GM10266 (cell line): ENCODE measurements at regions not wholly inside any gene's neighbourhood (a gene's known extent, or its start where the extent isn't known, plus 50 kb on each side); places are given as distances from the start of the nearest gene placed in this dataset.

ENCODE experiments used
- DNase-seq: peaks from one replicate; pipeline ENCODE4 v3.0.0; 2012; ENCODE audit errors: extremely low spot score
- TF ChIP-seq, protein P1 (sequence below): IDR thresholded peaks from 2 replicates; pipeline ENCODE4 v1.5.1; 2012; ENCODE audit warnings: mild to moderate bottlenecking, low read depth; ENCODE audit not compliant: control insufficient read depth, insufficient read depth; ENCODE audit errors: missing control alignments

DNA sequence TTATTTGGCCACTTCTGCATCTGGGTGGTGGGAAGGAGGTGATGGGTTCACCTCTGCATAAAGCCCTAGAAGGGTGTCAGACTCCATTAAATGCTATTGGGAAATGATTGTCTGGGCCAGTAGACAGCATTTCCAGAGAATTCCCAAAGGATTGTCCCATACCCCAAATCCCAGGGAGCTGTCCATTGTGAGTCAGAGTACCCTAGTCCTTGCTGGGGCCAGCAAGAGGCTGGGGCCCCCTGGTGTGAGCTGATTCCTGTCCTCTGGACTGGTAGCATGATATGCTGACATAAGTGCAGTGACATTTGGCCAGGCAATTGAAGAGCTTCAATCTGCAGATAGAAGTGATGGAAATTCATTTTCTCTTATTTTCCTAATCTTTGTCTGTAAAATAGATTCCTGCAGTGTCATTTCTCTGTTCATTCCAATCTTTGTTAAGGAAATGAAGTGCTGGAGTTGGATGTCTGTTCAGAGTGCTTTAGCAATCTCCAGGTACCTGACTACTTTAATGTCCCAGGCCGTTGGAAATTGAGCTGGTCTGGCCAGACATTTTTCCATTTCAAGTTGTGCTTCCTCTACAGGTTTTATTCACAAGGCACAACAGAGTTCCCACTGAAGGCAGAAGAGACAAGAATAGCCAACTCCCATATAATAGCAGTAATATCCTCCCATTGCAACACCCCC is 91.2 kb downstream of the RPLP1 start:
- TF ChIP-seq, protein P1, sequence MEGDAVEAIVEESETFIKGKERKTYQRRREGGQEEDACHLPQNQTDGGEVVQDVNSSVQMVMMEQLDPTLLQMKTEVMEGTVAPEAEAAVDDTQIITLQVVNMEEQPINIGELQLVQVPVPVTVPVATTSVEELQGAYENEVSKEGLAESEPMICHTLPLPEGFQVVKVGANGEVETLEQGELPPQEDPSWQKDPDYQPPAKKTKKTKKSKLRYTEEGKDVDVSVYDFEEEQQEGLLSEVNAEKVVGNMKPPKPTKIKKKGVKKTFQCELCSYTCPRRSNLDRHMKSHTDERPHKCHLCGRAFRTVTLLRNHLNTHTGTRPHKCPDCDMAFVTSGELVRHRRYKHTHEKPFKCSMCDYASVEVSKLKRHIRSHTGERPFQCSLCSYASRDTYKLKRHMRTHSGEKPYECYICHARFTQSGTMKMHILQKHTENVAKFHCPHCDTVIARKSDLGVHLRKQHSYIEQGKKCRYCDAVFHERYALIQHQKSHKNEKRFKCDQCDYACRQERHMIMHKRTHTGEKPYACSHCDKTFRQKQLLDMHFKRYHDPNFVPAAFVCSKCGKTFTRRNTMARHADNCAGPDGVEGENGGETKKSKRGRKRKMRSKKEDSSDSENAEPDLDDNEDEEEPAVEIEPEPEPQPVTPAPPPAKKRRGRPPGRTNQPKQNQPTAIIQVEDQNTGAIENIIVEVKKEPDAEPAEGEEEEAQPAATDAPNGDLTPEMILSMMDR: no peak
- DNase-seq: no peak

DNA sequence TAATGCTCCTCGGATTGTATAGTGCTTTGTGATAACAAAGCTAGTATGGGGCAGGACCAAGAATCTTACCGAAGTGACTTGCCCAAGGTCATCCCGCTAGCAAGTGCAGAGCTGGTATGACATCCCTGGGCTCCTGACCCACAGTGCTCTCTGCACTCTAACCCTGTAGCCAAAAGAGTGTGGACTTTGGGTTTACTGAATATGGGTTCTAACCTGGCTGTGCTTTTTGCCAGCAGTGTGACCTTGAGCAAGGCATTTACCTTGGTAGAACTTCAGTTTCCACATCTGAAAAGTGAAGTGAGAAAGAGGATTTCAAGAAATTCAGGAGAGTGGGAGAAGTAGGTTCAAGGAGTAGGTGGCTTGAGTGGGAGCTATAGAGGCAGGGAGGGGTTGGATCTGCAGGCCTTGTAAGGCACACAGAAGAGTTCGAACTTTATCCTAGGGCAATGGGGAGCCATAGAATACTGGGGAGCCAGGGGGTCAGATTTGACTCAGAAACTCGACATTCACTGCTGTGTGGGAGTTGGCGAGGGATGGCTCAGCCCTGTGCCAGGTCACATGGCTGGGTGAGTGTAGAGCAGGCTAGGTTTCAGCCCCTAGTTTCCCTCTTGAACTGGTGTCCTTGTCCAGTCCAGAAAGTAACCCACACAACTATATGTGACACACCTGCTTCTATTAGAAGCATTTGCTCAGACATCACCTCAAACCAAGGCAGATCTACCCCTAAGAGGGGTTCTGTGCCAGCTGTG is 91.9 kb downstream of the RPLP1 start:
- no peak for DNase-seq
- TF ChIP-seq, protein P1: no peak

DNA sequence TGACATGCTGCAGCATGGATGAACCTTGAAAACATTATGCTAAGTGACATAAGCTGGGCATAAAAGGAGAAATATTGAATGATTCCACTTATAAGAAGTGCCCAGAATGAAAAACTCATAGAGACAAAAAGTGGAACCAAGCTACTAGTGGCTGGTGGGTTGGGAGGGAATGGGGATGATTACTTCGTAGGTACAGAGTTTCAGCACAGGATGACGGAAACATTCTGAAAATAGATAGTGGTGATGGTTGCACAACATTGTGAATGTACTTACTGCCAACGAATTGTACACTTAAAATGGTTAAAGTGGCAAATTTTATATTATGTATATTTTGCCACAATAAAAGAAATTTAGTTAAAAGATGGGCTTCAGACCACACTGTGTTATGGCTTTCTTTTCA is 93.6 kb downstream of the RPLP1 start:
- DNase-seq: no peak
- TF ChIP-seq, protein P1: no peak

DNA sequence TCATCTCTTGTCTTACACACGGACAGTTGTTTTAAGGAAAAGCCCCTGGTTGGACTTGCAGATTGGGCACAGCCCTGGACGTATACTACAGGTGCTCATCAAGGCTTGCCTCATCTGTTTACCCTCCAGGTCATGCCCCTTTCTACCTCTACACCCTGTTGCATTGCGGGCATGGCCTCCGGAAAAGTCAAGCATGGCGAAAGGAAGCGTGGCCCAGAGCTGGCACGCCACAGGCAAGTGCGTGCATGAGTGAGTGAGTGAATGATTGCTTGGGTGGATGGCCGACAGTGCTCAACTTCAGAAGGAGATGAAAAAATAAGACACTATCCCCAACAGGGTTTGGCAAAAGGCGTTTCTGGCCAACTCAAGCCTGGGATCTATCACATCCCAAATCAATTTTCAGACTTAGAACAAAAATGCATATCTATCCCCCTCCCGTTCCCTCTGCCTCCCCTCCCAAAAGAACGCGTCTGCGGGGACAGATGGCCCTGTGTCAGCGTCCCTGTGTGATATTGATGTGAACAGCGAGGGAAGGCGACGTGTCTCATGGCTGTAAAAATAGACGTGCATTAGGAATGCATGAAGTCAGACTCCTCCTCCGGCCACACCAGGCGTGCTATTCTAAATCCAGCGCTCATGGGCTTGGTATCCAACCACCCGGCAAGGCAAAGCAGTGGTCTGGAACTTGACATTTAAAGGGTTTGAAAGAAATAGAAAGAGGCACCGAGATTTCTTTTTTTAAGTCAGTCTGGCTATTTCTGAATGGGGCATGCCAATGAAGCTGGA is 96.0 kb downstream of the RPLP1 start:
- TF ChIP-seq, protein P1: no peak
- no peak for DNase-seq

DNA sequence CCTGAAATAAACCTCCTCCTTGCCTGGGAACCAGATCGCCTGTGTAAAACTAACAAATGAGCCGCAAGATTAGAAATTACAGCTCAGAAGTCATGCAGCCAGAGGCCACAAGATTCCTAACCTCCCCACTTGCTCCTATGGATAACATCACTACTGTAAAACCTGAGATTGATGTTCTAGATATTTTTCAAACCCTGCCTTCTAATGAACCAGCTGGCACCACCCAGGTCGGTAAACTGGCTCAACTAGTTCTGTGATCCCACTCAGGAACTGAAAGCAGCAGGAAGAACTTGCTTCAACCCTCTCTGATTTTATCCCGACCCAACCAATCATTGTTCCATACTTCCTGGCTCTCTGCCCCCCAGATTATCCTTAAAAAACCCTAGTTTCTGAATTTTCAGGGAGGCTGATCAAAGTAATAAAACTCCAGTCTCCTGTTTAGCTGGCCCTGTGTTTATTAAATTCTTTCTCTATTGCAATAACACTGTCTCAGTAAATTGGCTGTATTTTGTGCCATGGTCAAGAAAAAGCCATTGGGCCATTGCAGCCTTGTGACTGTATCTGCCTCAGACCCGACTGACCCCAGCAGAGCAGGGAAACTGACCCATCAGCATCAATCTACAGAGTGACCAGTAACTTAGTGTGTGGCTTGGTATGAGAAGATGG is 98.9 kb downstream of the RPLP1 start:
- no peak for DNase-seq
- TF ChIP-seq, protein P1: no peak

DNA sequence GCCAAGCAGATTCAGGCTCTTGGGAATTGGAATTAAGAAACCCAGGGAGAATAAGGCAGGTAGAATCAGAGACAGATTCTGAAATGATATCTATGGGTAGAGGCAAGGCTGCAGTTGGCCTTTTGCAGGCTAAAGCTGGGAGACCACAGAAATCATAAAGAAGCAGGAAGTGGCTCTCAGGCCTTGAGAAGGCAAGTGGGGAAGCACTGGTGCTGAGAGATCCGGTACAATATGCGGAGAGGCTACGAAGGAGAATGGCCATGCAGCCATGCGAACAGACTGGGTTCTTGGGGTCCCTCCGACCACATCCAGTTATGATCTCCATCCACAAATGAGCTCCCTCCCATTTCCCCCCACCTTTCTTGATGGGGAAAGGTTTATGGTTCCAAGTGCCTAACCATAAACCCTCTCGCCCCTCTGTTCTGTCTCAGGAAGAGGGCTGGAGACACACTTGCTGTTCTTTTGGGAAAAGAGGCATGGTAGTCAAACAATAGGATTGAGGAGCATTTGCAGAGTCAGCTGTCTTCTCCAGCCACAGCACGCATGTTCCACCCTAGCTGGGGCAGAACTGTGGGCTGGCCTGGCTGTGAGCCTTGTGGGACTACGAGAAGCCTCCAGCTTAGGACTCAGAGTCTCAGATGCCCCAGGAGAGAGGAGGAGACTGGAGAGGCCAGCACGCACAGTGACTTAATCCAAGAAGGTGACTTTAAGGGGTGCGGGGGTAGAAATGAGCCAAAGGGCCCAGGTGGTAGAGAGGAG is 99.6 kb downstream of the RPLP1 start:
- TF ChIP-seq, protein P1: no peak
- DNase-seq: no peak
